A549 (cell line): ENCODE measurements at regions not wholly inside any gene's neighbourhood (a gene's known extent, or its start where the extent isn't known, plus 50 kb on each side); places are given as distances from the start of the nearest gene placed in this dataset.

Experiments
- EP300 ChIP-seq, 2 experiments: fragments of >200 bp; sonication (Bioruptor Twin); formaldehyde crosslinking; IDR thresholded peaks; 2 replicates in 1 of 2; 3 replicates in 1 of 2; pipeline ENCODE4 v1.6.1; 2016 to 2017
- ESRRA ChIP-seq: fragments of 150-350 bp; IDR thresholded peaks from 2 replicates; pipeline ENCODE4 v1.6.1; 2014; ENCODE audit warnings: mild to moderate bottlenecking, low read length, borderline replicate concordance
- JUN ChIP-seq, 2 experiments: fragments of >200 bp; sonication (Bioruptor Twin); formaldehyde crosslinking; IDR thresholded peaks; 2 replicates in 1 of 2; 3 replicates in 1 of 2; pipeline ENCODE4 v1.6.1; 2016 to 2017
- POLR2A ChIP-seq: IDR thresholded peaks from 2 replicates; pipeline ENCODE4 v1.6.1; 2012; ENCODE audit warnings: mild to moderate bottlenecking, low read length
- POLR2AphosphoS2 ChIP-seq: conservative IDR thresholded peaks from 2 replicates; pipeline ENCODE4 v1.6.1; 2012; ENCODE audit warnings: low read length, improper control_type of control experiment, inconsistent platforms
- ZNF302 ChIP-seq: fragments of 250-450 bp; sonication (Bioruptor Pico); IDR thresholded peaks from 2 replicates; pipeline ENCODE4 v1.9.0; 2021; ENCODE audit warnings: inconsistent platforms, mild to moderate bottlenecking, moderate library complexity
- TF ChIP-seq, protein P1 (sequence below): fragments of >200 bp; sonication (Bioruptor Twin); formaldehyde crosslinking; IDR thresholded peaks from 3 replicates; pipeline ENCODE4 v1.5.1; 2016
- TF ChIP-seq, protein P2 (sequence below): fragments of 150-350 bp; IDR thresholded peaks from 2 replicates; pipeline ENCODE4 v1.6.1; 2014; ENCODE audit warnings: low read depth, mild to moderate bottlenecking, low read length
- TF ChIP-seq, protein P3 (sequence below): fragments of 450-650 bp; IDR thresholded peaks from 2 replicates; pipeline ENCODE4 v1.6.1; 2014; ENCODE audit warnings: antibody characterized with exemption

DNA sequence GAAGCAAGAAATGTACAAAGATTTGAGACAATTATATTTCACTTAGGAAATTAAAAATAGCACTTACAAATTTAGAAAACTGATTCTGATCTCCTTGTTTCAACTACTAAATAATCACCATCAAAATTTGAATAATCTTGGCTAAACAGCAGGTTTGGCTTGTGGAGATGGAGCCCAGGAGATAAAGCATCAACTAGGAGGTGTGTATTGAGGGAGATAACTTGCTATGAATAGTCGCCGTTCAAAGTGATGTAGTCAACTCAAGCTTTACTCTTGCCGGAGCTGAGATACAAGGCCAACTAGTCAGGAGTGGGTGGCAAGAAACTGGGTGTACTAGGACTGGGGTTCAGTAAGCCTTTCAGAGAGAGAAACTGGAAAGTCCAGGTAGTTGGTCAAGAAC lies 117.7 kb downstream of the TRMT11 start:
- TF ChIP-seq POLR2AphosphoS2 = no peak
- TF ChIP-seq, protein P1, sequence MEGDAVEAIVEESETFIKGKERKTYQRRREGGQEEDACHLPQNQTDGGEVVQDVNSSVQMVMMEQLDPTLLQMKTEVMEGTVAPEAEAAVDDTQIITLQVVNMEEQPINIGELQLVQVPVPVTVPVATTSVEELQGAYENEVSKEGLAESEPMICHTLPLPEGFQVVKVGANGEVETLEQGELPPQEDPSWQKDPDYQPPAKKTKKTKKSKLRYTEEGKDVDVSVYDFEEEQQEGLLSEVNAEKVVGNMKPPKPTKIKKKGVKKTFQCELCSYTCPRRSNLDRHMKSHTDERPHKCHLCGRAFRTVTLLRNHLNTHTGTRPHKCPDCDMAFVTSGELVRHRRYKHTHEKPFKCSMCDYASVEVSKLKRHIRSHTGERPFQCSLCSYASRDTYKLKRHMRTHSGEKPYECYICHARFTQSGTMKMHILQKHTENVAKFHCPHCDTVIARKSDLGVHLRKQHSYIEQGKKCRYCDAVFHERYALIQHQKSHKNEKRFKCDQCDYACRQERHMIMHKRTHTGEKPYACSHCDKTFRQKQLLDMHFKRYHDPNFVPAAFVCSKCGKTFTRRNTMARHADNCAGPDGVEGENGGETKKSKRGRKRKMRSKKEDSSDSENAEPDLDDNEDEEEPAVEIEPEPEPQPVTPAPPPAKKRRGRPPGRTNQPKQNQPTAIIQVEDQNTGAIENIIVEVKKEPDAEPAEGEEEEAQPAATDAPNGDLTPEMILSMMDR = no peak
- no peak for TF ChIP-seq POLR2A
- TF ChIP-seq ZNF302 (CRISPR knock-in tag) = no peak
- no peak for TF ChIP-seq JUN (IDR thresholded peaks at IDR 0.05)
- TF ChIP-seq, protein P2, sequence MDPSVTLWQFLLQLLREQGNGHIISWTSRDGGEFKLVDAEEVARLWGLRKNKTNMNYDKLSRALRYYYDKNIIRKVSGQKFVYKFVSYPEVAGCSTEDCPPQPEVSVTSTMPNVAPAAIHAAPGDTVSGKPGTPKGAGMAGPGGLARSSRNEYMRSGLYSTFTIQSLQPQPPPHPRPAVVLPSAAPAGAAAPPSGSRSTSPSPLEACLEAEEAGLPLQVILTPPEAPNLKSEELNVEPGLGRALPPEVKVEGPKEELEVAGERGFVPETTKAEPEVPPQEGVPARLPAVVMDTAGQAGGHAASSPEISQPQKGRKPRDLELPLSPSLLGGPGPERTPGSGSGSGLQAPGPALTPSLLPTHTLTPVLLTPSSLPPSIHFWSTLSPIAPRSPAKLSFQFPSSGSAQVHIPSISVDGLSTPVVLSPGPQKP = no peak
- TF ChIP-seq ESRRA = no peak
- TF ChIP-seq, protein P3, sequence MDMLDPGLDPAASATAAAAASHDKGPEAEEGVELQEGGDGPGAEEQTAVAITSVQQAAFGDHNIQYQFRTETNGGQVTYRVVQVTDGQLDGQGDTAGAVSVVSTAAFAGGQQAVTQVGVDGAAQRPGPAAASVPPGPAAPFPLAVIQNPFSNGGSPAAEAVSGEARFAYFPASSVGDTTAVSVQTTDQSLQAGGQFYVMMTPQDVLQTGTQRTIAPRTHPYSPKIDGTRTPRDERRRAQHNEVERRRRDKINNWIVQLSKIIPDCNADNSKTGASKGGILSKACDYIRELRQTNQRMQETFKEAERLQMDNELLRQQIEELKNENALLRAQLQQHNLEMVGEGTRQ = no peak
- TF ChIP-seq EP300 (IDR thresholded peaks at IDR 0.05) = no peak
